Duodenal mucosa (tissue), 2 donors: ENCODE measurements at regions not wholly inside any gene's neighbourhood (a gene's known extent, or its start where the extent isn't known, plus 50 kb on each side); places are given as distances from the start of the nearest gene placed in this dataset.
"Not testable (repeated sequence)": the region's sequence is repeated elsewhere in the genome, so short reads cannot be mapped to it uniquely, and the experiment has no call there.

Experiments
- H3K27ac ChIP-seq: one replicate; pipeline ENCODE4 v1.7.0; 2013; ENCODE audit warnings: low read depth, low read length
- H3K27me3 ChIP-seq, 2 donors: one replicate each; pipeline ENCODE4 v1.7.0; 2013; ENCODE audit warnings: low read length in 2 of 2, control low read depth in 1 of 2; ENCODE audit not compliant: insufficient read depth in 2 of 2, control insufficient read depth in 1 of 2
- H3K36me3 ChIP-seq, 2 donors: one replicate each; pipeline ENCODE4 v1.7.0; 2013; ENCODE audit warnings: low read length in 2 of 2, control low read depth in 1 of 2; ENCODE audit not compliant: insufficient read depth in 2 of 2, control insufficient read depth in 1 of 2
- H3K4me1 ChIP-seq, 2 donors: one replicate each; pipeline ENCODE4 v1.7.0; 2013; ENCODE audit warnings: low read length in 2 of 2, control low read depth in 1 of 2; ENCODE audit not compliant: insufficient read depth in 2 of 2, control insufficient read depth in 1 of 2
- H3K4me3 ChIP-seq, 2 donors: one replicate each; pipeline ENCODE4 v1.7.0; 2013; ENCODE audit warnings: low read length in 2 of 2, low read depth in 1 of 2
- H3K9ac ChIP-seq, 2 donors: one replicate each; pipeline ENCODE4 v1.7.0; 2013; ENCODE audit warnings: low read length in 2 of 2, low read depth in 1 of 2
- H3K9me3 ChIP-seq, 2 donors: one replicate each; pipeline ENCODE4 v1.7.0; 2013; ENCODE audit warnings: low read length in 2 of 2, control low read depth in 1 of 2; ENCODE audit not compliant: control insufficient read depth in 1 of 2

DNA sequence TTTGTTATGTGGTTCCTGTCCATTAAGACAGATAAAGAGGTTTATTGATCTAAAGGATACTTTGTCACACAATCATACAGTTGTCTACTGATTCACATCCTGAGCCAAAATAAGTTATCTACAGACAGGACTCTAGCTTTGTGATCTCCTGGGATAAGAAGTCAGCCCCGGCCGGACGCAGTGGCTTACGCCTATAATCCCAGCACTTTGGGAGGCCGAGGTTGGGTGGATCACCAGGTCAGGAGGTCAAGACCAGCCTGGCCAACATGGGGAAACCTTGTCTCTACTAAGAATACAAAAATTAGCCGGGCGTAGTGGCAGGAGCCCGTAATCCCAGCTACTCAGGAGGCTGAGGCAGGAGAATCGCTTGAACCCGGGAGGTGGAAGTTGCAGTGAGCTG lies 821.0 kb downstream of the SORCS1 start:
- not testable (repeated sequence) for H3K27ac ChIP-seq, H3K4me3 ChIP-seq, H3K36me3 ChIP-seq, H3K9ac ChIP-seq, H3K4me1 ChIP-seq, H3K27me3 ChIP-seq, H3K9me3 ChIP-seq

DNA sequence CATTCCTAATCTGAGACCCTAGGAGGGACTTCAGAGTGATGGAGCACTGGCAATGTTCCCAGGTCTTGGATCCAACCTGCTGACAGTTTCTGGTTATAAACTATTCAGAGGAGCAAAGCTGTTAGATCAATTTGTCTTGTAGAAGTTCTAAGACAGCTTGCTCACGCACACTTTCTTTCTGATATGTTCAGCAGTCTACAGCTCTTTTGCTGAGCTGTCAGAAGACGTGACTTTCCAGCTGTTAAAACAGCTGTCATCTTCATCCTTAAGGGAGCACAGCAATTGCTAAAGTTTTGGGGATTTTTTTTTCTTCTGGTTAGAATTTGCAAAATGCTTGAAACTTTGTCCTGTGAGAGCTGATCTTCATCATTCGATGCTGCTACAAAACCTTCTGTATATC lies 823.1 kb downstream of the SORCS1 start:
- Histone ChIP-seq H3K27me3 (no peaks in the 10 kb centered on the region), H3K9ac (no peak overlapping the region), H3K36me3 (no peaks in the 10 kb centered on the region), H3K4me1 (no peaks in the 10 kb centered on the region), H3K4me3 (no peak overlapping the region), H3K9me3 (no peaks in the 10 kb centered on the region), H3K27ac (no peak overlapping the region)

- no peak overlapping the region for H3K27ac ChIP-seq
- H3K9me3 ChIP-seq, result no peaks in the 10 kb centered on the region
- H3K27me3 ChIP-seq, result no peaks in the 10 kb centered on the region
- no peak overlapping the region for H3K9ac ChIP-seq
- no peaks in the 10 kb centered on the region for H3K36me3 ChIP-seq
- no peak overlapping the region for H3K4me3 ChIP-seq
- no peaks in the 10 kb centered on the region for H3K4me1 ChIP-seq
Measured at GRCh38 chr10:106338486-106338885, 826.0 kb downstream of the SORCS1 start.

DNA sequence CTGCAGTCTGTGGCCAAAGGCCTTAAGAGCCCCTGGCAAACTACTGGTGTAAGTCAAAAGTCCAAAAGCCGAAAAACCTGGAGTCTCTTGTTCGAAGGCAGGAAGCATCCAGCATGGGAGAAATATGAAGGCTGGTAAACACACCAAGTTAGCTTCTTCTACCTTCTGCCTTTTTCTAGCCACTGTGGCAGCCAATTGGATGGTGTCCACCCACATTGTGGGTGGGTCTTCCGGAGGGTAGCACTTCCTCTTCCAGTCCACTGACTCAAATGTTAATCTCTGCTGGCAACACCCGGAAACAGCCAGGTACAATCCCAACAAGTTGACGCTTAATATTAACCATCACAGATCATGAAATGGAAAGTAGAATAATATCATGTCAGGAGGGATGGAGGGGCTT lies 827.6 kb downstream of the SORCS1 start:
- no peak overlapping the region for H3K9ac ChIP-seq
- H3K9me3 ChIP-seq, result no peaks in the 10 kb centered on the region
- H3K4me1 ChIP-seq, result no peaks in the 10 kb centered on the region
- H3K27ac ChIP-seq, result no peak overlapping the region
- H3K4me3 ChIP-seq, result no peak overlapping the region
- no peaks in the 10 kb centered on the region for H3K36me3 ChIP-seq
- H3K27me3 ChIP-seq, result no peaks in the 10 kb centered on the region

DNA sequence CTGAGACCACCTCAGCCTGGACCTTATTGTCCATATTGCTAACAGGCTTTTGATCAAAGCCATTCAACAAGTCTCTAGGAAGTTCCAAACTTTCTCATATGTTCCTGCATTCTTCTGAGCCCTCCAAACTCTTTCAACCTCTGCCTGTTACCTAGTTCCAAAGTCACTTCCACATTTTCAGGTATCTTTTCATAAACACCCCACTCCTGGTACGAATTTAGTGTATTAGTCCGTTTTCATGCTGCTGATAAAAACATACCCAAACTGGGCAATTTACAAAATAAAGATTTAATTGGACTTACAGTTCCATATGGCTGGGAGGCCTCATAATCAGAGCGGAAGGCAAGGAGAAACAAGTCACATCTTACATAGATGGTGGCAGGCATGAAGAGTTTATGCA lies 836.8 kb downstream of the SORCS1 start:
- no peak overlapping the region for H3K27ac ChIP-seq
- H3K9me3 ChIP-seq, result peaks cover 11 to 12% of the 10 kb centered on the region in 2 donors
- no peaks in the 10 kb centered on the region for H3K4me1 ChIP-seq
- H3K9ac ChIP-seq, result no peak overlapping the region
- H3K36me3 ChIP-seq, result no peaks in the 10 kb centered on the region
- H3K27me3 ChIP-seq, result no peaks in the 10 kb centered on the region
- no peak overlapping the region for H3K4me3 ChIP-seq

DNA sequence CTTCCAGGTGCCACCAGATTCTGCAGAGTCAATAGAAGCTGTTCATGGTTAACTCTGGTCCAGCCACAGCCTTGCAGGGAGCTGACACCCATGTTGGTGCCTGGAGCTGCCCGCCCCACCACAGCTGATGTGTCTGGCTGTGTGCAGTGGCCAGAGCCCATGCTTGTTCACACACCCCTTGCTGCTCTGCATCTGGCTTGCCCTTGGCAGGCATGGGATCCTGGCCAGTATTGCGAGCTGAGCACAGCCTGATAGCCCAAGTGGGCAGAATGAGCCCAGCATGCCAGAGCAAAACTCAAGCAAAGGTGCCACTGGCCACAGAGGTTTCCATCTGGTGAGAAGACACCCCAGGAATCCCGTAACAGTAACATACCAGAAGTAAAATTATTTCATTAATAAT lies 843.6 kb downstream of the SORCS1 start:
- H3K4me1 ChIP-seq, result no peaks in the 10 kb centered on the region
- H3K4me3 ChIP-seq, result no peak overlapping the region
- H3K9me3 ChIP-seq, result peaks cover 0 to 5% of the 10 kb centered on the region in 2 donors
- no peak overlapping the region for H3K27ac ChIP-seq
- no peaks in the 10 kb centered on the region for H3K36me3 ChIP-seq
- no peaks in the 10 kb centered on the region for H3K27me3 ChIP-seq
- no peak overlapping the region for H3K9ac ChIP-seq

- H3K4me3 ChIP-seq, result no peak overlapping the region
Measured at GRCh38 chr10:106320078-106320477, 844.4 kb downstream of the SORCS1 start.

GRCh38 chr10:106317554-106317953 lies 847.0 kb downstream of the SORCS1 start:
- Histone ChIP-seq H3K9ac (no peak overlapping the region), H3K9me3 (peaks cover 0 to 5% of the 10 kb centered on the region in 2 donors), H3K4me3 (no peak overlapping the region), H3K4me1 (no peaks in the 10 kb centered on the region), H3K36me3 (no peaks in the 10 kb centered on the region), H3K27ac (no peak overlapping the region), H3K27me3 (no peaks in the 10 kb centered on the region)

More at GRCh38 chr10:106320078-106320477, 844.4 kb downstream of the SORCS1 start:
- Histone ChIP-seq H3K9ac (no peak overlapping the region), H3K27me3 (no peaks in the 10 kb centered on the region), H3K36me3 (no peaks in the 10 kb centered on the region), H3K9me3 (peaks cover 0 to 5% of the 10 kb centered on the region in 2 donors), H3K4me1 (no peaks in the 10 kb centered on the region), H3K27ac (no peak overlapping the region)

GRCh38 chr10:106313041-106313440 lies 851.5 kb downstream of the SORCS1 start:
- no peaks in the 10 kb centered on the region for H3K9me3 ChIP-seq
- H3K9ac ChIP-seq, result no peak overlapping the region
- no peaks in the 10 kb centered on the region for H3K36me3 ChIP-seq
- no peak overlapping the region for H3K4me3 ChIP-seq
- no peak overlapping the region for H3K27ac ChIP-seq
- H3K27me3 ChIP-seq, result no peaks in the 10 kb centered on the region
- no peaks in the 10 kb centered on the region for H3K4me1 ChIP-seq

DNA sequence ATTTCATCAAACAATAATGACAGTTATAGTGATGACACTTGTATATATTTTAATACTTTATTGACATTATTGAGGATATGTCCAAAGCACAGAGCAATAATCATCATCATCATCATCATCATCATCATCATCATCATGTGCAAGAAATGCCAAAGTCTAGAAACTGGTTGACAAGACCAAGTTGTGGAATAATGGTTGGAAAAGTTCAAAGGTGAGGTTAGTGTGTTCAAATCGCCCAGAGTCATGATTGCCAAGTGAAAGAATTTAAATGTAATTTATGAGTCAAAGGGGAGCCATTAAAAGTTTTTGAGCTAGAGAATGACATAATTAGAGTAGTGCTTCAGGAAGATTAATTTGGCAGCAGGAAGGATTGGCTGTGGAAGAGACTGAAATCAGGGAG lies 852.4 kb downstream of the SORCS1 start:
- Histone ChIP-seq H3K27ac (no peak overlapping the region), H3K4me3 (no peak overlapping the region), H3K27me3 (no peaks in the 10 kb centered on the region), H3K4me1 (no peaks in the 10 kb centered on the region), H3K9me3 (no peaks in the 10 kb centered on the region), H3K9ac (no peak overlapping the region), H3K36me3 (no peaks in the 10 kb centered on the region)

GRCh38 chr10:106311590-106311989 lies 852.9 kb downstream of the SORCS1 start:
- Histone ChIP-seq H3K4me3 (no peak overlapping the region), H3K27ac (no peak overlapping the region), H3K27me3 (no peaks in the 10 kb centered on the region), H3K4me1 (no peaks in the 10 kb centered on the region), H3K9ac (no peak overlapping the region), H3K36me3 (no peaks in the 10 kb centered on the region), H3K9me3 (no peaks in the 10 kb centered on the region)
